NCI-H69 (cell line): ENCODE measurements at regions not wholly inside any gene's neighbourhood (a gene's known extent, or its start where the extent isn't known, plus 50 kb on each side); places are given as distances from the start of the nearest gene placed in this dataset.

ENCODE experiments used
- DNase-seq: peaks from one replicate; lab custom pipeline; 2025; lab: John Stamatoyannopoulos, UW

- DNase-seq: no peak
Measured at GRCh38 chr21:27251752-27252151, 284.9 kb upstream of the ADAMTS5 start.

- DNase-seq: no peak
Measured at GRCh38 chr21:27250366-27250765, 283.5 kb upstream of the ADAMTS5 start.

GRCh38 chr21:27248814-27249213 lies 281.9 kb upstream of the ADAMTS5 start:
- DNase-seq: no peak

GRCh38 chr21:27246741-27247140 lies 279.9 kb upstream of the ADAMTS5 start:
- no peak for DNase-seq

GRCh38 chr21:27244776-27245175 lies 277.9 kb upstream of the ADAMTS5 start:
- DNase-seq: no peak

GRCh38 chr21:27244352-27244751 lies 277.5 kb upstream of the ADAMTS5 start:
- no peak for DNase-seq

GRCh38 chr21:27240839-27241238 lies 274.0 kb upstream of the ADAMTS5 start:
- no peak for DNase-seq

GRCh38 chr21:27233514-27234115 lies 266.7 kb upstream of the ADAMTS5 start:
- no peak for DNase-seq

GRCh38 chr21:27225940-27226339 lies 259.1 kb upstream of the ADAMTS5 start:
- DNase-seq: no peak

- no peak for DNase-seq
Measured at GRCh38 chr21:27225151-27225550, 258.3 kb upstream of the ADAMTS5 start.

- DNase-seq: no peak
Measured at GRCh38 chr21:27224169-27224568, 257.3 kb upstream of the ADAMTS5 start.

- DNase-seq: no peak
Measured at GRCh38 chr21:27221077-27221476, 254.2 kb upstream of the ADAMTS5 start.

- no peak for DNase-seq
Measured at GRCh38 chr21:27220416-27220815, 253.5 kb upstream of the ADAMTS5 start.

GRCh38 chr21:27219068-27219467 lies 252.2 kb upstream of the ADAMTS5 start:
- no peak for DNase-seq

GRCh38 chr21:27213303-27213702 lies 246.4 kb upstream of the ADAMTS5 start:
- no peak for DNase-seq

GRCh38 chr21:27212441-27212840 lies 245.6 kb upstream of the ADAMTS5 start:
- DNase-seq: no peak

- DNase-seq: no peak
Measured at GRCh38 chr21:27209546-27209945, 242.7 kb upstream of the ADAMTS5 start.

GRCh38 chr21:27206368-27206982 lies 239.6 kb upstream of the ADAMTS5 start:
- no peak for DNase-seq

GRCh38 chr21:27202301-27202700 lies 235.4 kb upstream of the ADAMTS5 start:
- no peak for DNase-seq

- DNase-seq: no peak
Measured at GRCh38 chr21:27201197-27201596, 234.3 kb upstream of the ADAMTS5 start.

GRCh38 chr21:27196651-27197050 lies 229.8 kb upstream of the ADAMTS5 start:
- no peak for DNase-seq

GRCh38 chr21:27192281-27192949 lies 225.5 kb upstream of the ADAMTS5 start:
- no peak for DNase-seq

- DNase-seq: no peak
Measured at GRCh38 chr21:27190601-27191000, 223.7 kb upstream of the ADAMTS5 start.

GRCh38 chr21:27189870-27190269 lies 223.0 kb upstream of the ADAMTS5 start:
- DNase-seq: no peak
